ENCODE measurements at regions not wholly inside any gene's neighbourhood (a gene's known extent, or its start where the extent isn't known, plus 50 kb on each side); places are given as distances from the start of the nearest gene placed in this dataset.

GRCh38 chr18:65073060-65073550 lies 677.7 kb upstream of the CDH7 start:
- H3K4me1 ChIP-seq (ENCODE audit: control insufficient read depth, extremely low read depth, insufficient read depth, low read length), result no peaks in the 10 kb centered on the region
- no peak overlapping the region for H3K27ac ChIP-seq (ENCODE audit: insufficient read depth, low read length)
- no peak overlapping the region for H2AFZ ChIP-seq (ENCODE audit: low read length)
- no peak overlapping the region for H3K4me2 ChIP-seq (ENCODE audit: extremely low read depth, insufficient read depth, low read length)
- no peak for DNase-seq (ENCODE audit: low read depth in 2 of 2)
- H3K9me3 ChIP-seq (ENCODE audit: control insufficient read depth, insufficient read depth, low read depth, low read length), result no peaks in the 10 kb centered on the region
- H3K36me3 ChIP-seq (ENCODE audit: control insufficient read depth, insufficient read depth, low read length), result no peaks in the 10 kb centered on the region
- H3K79me2 ChIP-seq (ENCODE audit: control insufficient read depth, insufficient read depth, low read length), result no peaks in the 10 kb centered on the region
- H4K20me1 ChIP-seq (ENCODE audit: control insufficient read depth, extremely low read depth, insufficient read depth, low read length), result no peaks in the 10 kb centered on the region
- no peaks in the 10 kb centered on the region for H3K27me3 ChIP-seq (ENCODE audit: control insufficient read depth, insufficient read depth, low read length)
- TF ChIP-seq CTCF (conservative IDR thresholded peaks at IDR 0.05 in 1 of 2, IDR thresholded peaks at IDR 0.05 in 1 of 2; ENCODE audit: low read depth in 1 of 2, low read length in 2 of 2), result no peak
- TF ChIP-seq EZH2 (IDR thresholded peaks at IDR 0.05; ENCODE audit: low read length, missing control alignments), result no peak
- H3K9ac ChIP-seq (ENCODE audit: insufficient read depth, low read length), result no peak overlapping the region
- H3K4me3 ChIP-seq (replicated peaks in 1 of 4; ENCODE audit: control extremely low read depth in 1 of 4, insufficient read depth in 1 of 4, low read depth in 3 of 4, low read length in 4 of 4), result no peak overlapping the region

DNA sequence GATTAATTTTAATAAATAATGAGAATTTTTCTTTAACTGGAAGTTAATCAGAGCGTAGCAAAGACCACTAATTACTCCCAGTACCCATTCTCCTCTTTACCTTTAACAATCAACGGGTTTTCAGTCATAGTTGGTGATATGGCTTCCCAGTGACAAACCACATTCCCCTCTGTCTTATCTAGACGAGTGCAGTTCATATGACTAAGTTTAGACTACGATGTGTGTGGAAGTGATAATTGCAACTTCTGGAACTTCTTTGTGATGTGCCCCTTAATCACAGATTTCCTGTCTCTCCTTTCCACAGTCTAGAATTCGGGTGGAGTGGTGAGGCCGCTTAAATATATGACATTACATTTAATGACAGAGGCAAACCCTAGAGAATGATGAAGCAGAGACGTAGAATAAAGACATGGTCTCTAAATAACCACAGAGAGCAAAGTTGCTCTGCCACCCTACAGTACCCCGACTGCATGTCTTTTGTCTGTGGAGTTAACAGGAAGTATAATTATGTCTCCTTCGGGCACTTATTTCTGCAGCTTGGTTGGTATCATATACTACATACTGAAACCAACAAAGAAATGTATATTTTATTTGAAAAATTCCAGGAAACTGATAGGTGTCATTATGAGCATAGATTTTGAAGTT lies 693.3 kb upstream of the CDH7 start:
- no peaks in the 10 kb centered on the region for H4K20me1 ChIP-seq (ENCODE audit: control insufficient read depth, extremely low read depth, insufficient read depth, low read length)
- TF ChIP-seq EZH2 (IDR thresholded peaks at IDR 0.05; ENCODE audit: low read length, missing control alignments) (no peak), CTCF (conservative IDR thresholded peaks at IDR 0.05 in 1 of 2, IDR thresholded peaks at IDR 0.05 in 1 of 2; ENCODE audit: low read depth in 1 of 2, low read length in 2 of 2) (no peak)
- no peak overlapping the region for H3K27ac ChIP-seq (ENCODE audit: insufficient read depth, low read length)
- no peak for DNase-seq (ENCODE audit: low read depth in 2 of 2)
- no peak overlapping the region for H2AFZ ChIP-seq (ENCODE audit: low read length)
- no peaks in the 10 kb centered on the region for H3K4me1 ChIP-seq (ENCODE audit: control insufficient read depth, extremely low read depth, insufficient read depth, low read length)
- no peaks in the 10 kb centered on the region for H3K79me2 ChIP-seq (ENCODE audit: control insufficient read depth, insufficient read depth, low read length)
- H3K9me3 ChIP-seq (ENCODE audit: control insufficient read depth, insufficient read depth, low read depth, low read length), result no peaks in the 10 kb centered on the region
- H3K4me2 ChIP-seq (ENCODE audit: extremely low read depth, insufficient read depth, low read length), result no peak overlapping the region
- H3K36me3 ChIP-seq (ENCODE audit: control insufficient read depth, insufficient read depth, low read length), result no peaks in the 10 kb centered on the region
- no peaks in the 10 kb centered on the region for H3K27me3 ChIP-seq (ENCODE audit: control insufficient read depth, insufficient read depth, low read length)
- no peak overlapping the region for H3K9ac ChIP-seq (ENCODE audit: insufficient read depth, low read length)
- H3K4me3 ChIP-seq (replicated peaks in 1 of 4; ENCODE audit: control extremely low read depth in 1 of 4, insufficient read depth in 1 of 4, low read depth in 3 of 4, low read length in 4 of 4), result no peak overlapping the region

GRCh38 chr18:65056575-65056974 lies 694.2 kb upstream of the CDH7 start:
- Histone ChIP-seq H3K36me3 (ENCODE audit: control insufficient read depth, insufficient read depth, low read length) (no peaks in the 10 kb centered on the region), H3K4me2 (ENCODE audit: extremely low read depth, insufficient read depth, low read length) (no peak overlapping the region), H4K20me1 (ENCODE audit: control insufficient read depth, extremely low read depth, insufficient read depth, low read length) (no peaks in the 10 kb centered on the region), H3K79me2 (ENCODE audit: control insufficient read depth, insufficient read depth, low read length) (no peaks in the 10 kb centered on the region), H3K9me3 (ENCODE audit: control insufficient read depth, insufficient read depth, low read depth, low read length) (no peaks in the 10 kb centered on the region), H3K9ac (ENCODE audit: insufficient read depth, low read length) (no peak overlapping the region), H3K4me3 (replicated peaks in 1 of 4; ENCODE audit: control extremely low read depth in 1 of 4, insufficient read depth in 1 of 4, low read depth in 3 of 4, low read length in 4 of 4) (no peak overlapping the region), H2AFZ (ENCODE audit: low read length) (no peak overlapping the region), H3K27ac (ENCODE audit: insufficient read depth, low read length) (no peak overlapping the region), H3K4me1 (ENCODE audit: control insufficient read depth, extremely low read depth, insufficient read depth, low read length) (no peaks in the 10 kb centered on the region), H3K27me3 (ENCODE audit: control insufficient read depth, insufficient read depth, low read length) (no peaks in the 10 kb centered on the region)
- DNase-seq (ENCODE audit: low read depth in 2 of 2), result no peak
- TF ChIP-seq EZH2 (IDR thresholded peaks at IDR 0.05; ENCODE audit: low read length, missing control alignments) (no peak), CTCF (conservative IDR thresholded peaks at IDR 0.05 in 1 of 2, IDR thresholded peaks at IDR 0.05 in 1 of 2; ENCODE audit: low read depth in 1 of 2, low read length in 2 of 2) (no peak)

Measured in fibroblast of lung (primary cell).